IPS-15b (cell line): ENCODE measurements at regions not wholly inside any gene's neighbourhood (a gene's known extent, or its start where the extent isn't known, plus 50 kb on each side); places are given as distances from the start of the nearest gene placed in this dataset.
"Not testable (repeated sequence)": the region's sequence is repeated elsewhere in the genome, so short reads cannot be mapped to it uniquely, and the experiment has no call there.

Source experiments
- H3K27me3 ChIP-seq: one replicate; pipeline ENCODE4 v1.6.1; 2013; ENCODE audit warnings: low read length; ENCODE audit not compliant: control insufficient read depth, insufficient read depth
- H3K36me3 ChIP-seq: one replicate; pipeline ENCODE4 v1.6.1; 2013; ENCODE audit warnings: low read length; ENCODE audit not compliant: control insufficient read depth, insufficient read depth
- H3K4me1 ChIP-seq: one replicate; pipeline ENCODE4 v1.6.1; 2013; ENCODE audit warnings: mild to moderate bottlenecking, low read length; ENCODE audit not compliant: control insufficient read depth, insufficient read depth
- H3K4me3 ChIP-seq: one replicate; pipeline ENCODE4 v1.5.1; 2013; ENCODE audit warnings: low read depth, low read length
- H3K9ac ChIP-seq: one replicate; pipeline ENCODE4 v1.6.1; 2013; ENCODE audit warnings: low read depth, mild to moderate bottlenecking, low read length
- H3K9me3 ChIP-seq: one replicate; pipeline ENCODE4 v1.6.1; 2013; ENCODE audit warnings: mild to moderate bottlenecking, low read length; ENCODE audit not compliant: control insufficient read depth, insufficient read depth

DNA sequence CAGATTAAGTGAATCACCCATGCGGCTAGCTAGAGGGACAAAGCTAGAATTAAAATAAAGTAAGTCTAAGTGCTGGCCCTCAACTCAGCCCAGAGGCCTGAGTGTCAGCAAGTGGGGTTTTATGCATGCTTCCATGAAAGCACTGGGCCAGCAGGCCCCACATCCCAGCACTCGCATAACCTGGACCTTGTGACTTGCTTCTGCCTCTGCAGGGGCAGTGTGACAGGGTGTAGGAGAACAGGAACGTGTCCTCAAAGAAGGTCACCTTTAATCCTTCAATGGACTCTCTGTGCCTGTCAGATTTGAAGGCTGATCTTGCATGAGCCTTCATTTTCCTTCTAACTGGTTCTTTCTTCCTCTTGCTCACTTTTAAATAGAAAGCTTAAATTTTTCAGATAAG lies 183.4 kb downstream of the ALDH8A1 start:
- Histone ChIP-seq H3K36me3 (no peaks in the 10 kb centered on the region), H3K9me3 (no peaks in the 10 kb centered on the region), H3K27me3 (no peaks in the 10 kb centered on the region)

DNA sequence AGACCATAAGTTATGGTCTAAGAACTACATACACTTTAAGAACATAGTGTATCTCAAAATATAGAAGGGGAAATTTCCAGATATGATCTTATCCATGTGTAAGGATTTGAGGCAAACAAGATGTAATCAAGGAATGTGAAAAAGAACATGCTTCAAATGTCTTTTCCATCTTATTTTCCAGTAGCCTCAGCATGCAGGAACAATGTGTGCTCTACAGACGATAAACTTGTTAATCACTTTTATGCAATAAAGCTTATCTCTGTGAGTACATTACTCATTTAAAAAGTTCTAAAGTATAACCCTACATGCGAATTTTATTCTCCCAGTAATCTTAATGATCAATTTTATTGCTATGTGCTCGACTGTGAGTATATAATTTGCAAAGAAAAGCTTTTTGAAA lies 185.2 kb downstream of the ALDH8A1 start:
- no peak overlapping the region for H3K4me3 ChIP-seq
- H3K4me1 ChIP-seq = no peaks in the 10 kb centered on the region
- no peaks in the 10 kb centered on the region for H3K27me3 ChIP-seq
- H3K9me3 ChIP-seq = no peaks in the 10 kb centered on the region
- H3K36me3 ChIP-seq = no peaks in the 10 kb centered on the region
- no peak overlapping the region for H3K9ac ChIP-seq

More for the DNA sequence above, 183.4 kb downstream of the ALDH8A1 start:
- Histone ChIP-seq H3K4me3 (no peak overlapping the region), H3K9ac (no peak overlapping the region), H3K4me1 (no peaks in the 10 kb centered on the region)

DNA sequence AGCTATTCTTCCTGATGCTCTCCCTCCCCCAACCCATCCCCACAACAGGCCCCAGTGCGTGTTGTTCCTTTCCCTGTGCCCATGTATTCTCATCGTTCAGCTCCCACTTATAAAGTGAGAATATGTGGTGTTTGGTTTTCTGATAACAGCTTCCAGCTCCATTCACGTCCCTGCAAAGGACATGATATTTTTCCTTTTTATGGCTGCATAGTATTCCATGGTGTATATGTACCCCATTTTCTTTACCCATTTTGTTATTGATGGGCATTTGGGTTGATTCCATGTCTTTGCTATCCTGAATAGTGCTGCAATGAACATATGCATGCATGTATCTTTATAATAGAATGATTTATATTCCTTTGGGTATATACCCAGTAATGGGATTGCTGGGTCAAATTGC lies 186.3 kb downstream of the ALDH8A1 start:
- H3K4me3 ChIP-seq, H3K4me1 ChIP-seq, H3K36me3 ChIP-seq, H3K9ac ChIP-seq, H3K9me3 ChIP-seq, H3K27me3 ChIP-seq: not testable (repeated sequence)

DNA sequence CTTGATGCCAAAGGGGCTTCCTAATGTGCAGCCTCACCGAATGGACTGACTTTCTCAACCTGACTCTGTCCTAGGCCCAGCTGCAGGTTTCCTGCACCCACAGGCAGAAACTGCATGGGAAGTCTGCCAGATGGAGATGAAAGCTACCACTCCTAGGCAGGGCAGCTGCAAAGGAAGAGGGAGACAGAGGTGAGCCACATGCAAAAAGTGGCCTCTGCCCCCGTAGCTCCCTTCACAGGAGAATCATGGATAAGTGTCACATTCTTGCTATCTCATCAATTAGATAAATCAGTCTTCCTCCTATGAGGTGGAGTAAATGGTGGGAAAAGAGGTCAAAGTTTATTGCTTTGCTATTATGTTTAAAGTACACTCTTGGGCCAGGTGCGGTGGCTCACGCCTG lies 191.3 kb downstream of the ALDH8A1 start:
- Histone ChIP-seq H3K4me3 (no peak overlapping the region), H3K4me1 (peaks cover 3% of the 10 kb centered on the region), H3K27me3 (no peaks in the 10 kb centered on the region), H3K36me3 (no peaks in the 10 kb centered on the region), H3K9me3 (no peaks in the 10 kb centered on the region), H3K9ac (no peak overlapping the region)

DNA sequence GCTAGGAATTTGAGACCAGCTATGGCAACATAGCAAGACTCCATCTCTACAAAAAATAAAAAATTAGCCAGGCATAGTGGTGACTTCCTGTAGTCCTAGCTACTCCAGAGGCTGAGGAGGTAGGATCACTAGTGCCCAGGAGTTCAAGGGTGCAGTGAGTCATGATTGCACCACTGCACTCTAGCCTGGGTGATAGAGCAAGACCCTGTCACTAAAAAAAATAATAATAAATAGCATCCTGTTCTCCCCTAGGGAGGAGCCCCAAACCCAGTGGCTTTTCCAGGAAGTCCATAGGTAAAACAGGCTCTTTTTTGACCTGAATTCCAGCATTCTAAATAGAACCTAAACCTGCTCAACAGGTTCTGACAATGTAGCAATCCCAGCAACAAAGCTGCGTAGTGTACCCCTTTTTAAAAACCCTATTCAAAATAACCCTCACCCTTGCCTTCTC lies 192.0 kb downstream of the ALDH8A1 start:
- peaks cover 3% of the 10 kb centered on the region for H3K4me1 ChIP-seq
- no peaks in the 10 kb centered on the region for H3K36me3 ChIP-seq
- no peak overlapping the region for H3K4me3 ChIP-seq
- H3K9ac ChIP-seq = no peak overlapping the region
- no peaks in the 10 kb centered on the region for H3K9me3 ChIP-seq
- H3K27me3 ChIP-seq = no peaks in the 10 kb centered on the region

DNA sequence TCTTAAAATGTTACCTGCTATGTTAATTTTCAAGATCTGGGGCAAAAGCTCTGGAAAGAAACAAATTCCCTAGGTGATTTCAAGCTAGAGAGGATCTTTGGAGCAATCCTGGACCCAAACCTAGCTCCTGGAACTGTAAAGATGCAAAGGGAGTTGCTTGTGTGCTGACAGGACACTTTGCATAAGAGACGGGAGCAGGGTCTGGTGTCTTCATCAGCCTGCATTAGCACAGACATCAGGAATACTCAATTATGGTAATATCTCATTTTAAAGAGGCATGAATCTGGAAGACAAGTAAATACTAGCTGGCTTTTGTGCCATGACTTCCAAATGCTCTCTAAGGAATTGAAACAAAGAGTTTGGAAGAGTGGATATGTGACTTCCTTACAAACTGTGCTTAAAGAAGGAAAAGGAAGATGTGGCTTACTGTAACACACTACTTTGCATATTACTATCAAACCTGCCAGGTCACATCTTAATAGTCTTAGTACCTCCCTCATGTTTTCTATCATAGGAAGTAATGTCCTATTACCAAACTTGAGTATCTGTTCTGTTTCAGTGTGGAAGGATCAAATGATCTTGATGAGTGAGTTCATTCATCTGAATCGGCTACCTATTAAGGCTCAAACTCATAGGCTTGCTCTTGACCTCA lies 193.4 kb downstream of the ALDH8A1 start:
- Histone ChIP-seq H3K4me3 (no peak overlapping the region), H3K9me3 (no peaks in the 10 kb centered on the region), H3K9ac (no peak overlapping the region), H3K4me1 (peaks cover 3% of the 10 kb centered on the region), H3K27me3 (no peaks in the 10 kb centered on the region), H3K36me3 (no peaks in the 10 kb centered on the region)

DNA sequence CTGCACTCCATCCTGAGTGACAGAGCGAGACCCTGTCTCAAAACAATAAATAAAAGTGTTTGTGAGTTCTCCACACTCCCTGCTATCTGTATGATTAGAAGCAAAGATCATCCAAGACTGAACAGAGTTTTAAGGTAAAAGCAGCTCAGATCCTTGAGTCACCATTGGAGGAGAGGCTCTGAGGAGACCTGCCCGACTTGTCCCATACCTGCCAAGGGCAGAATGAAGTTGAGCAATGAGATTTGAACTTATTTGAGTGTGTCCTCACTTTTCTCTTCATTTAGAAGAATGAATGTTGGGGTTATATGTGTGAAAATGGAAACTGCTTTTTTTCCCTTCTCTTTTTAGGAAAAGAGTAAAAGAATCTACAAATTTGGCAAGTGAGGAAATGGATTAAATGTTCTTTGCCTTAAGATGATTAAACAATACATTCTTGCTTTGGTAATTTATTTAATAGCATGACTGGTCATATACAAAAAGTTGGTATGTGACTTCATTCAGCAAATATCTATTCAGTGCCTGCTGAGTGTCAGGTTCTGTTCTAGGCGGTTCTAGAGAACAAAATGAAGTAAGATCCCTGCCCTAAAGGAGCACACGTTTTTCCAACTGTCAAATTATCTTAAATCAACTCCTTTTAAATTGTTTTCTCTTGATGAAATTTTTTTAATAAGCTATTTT lies 195.7 kb downstream of the ALDH8A1 start:
- Histone ChIP-seq H3K4me3 (no peak overlapping the region), H3K27me3 (no peaks in the 10 kb centered on the region), H3K36me3 (no peaks in the 10 kb centered on the region), H3K9ac (no peak overlapping the region), H3K4me1 (peaks cover 3% of the 10 kb centered on the region), H3K9me3 (no peaks in the 10 kb centered on the region)

DNA sequence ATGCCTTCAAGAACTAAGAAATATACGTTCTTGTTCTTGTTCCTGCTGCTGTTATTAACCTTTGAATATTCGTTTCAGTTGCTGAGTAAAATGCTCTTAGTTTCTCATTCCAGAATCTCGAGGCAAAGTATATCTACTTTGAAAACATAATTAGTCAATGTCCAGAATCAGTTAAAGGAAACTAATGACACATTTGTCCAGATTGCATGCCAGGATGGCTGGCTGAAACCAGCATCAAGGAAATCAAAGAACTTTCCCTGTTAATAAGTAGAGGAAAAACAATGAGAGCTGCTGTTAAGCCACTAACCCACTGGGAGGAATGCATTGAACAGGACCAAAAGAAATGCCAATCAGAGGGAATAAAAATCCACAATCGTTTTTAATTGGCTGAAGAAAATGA lies 196.9 kb downstream of the ALDH8A1 start:
- Histone ChIP-seq H3K4me3 (no peak overlapping the region), H3K4me1 (peaks cover 3% of the 10 kb centered on the region), H3K27me3 (no peaks in the 10 kb centered on the region), H3K9ac (no peak overlapping the region), H3K9me3 (no peaks in the 10 kb centered on the region), H3K36me3 (no peaks in the 10 kb centered on the region)

DNA sequence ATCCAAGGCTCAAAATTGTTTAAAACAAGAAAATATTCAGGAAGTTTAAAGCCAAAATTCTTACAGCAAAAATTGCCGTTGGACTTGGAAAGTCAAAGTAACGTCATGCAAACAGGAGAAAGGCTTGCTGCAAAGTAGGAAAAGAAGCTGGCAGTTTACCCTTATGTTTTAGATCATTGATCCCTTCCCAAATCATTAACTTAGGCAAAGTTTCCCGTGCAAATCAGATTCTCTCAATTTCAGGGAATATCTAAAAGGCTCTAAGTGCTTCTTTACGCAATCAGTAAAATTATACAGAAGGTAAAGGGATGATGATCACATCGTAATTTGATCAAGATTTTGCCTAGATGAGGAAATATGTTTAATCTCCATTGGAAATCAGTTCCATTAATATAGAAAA lies 197.5 kb downstream of the ALDH8A1 start:
- no peaks in the 10 kb centered on the region for H3K36me3 ChIP-seq
- no peak overlapping the region for H3K4me3 ChIP-seq
- no peak overlapping the region for H3K9ac ChIP-seq
- H3K9me3 ChIP-seq = no peaks in the 10 kb centered on the region
- no peaks in the 10 kb centered on the region for H3K27me3 ChIP-seq
- H3K4me1 ChIP-seq = peaks cover 3% of the 10 kb centered on the region

DNA sequence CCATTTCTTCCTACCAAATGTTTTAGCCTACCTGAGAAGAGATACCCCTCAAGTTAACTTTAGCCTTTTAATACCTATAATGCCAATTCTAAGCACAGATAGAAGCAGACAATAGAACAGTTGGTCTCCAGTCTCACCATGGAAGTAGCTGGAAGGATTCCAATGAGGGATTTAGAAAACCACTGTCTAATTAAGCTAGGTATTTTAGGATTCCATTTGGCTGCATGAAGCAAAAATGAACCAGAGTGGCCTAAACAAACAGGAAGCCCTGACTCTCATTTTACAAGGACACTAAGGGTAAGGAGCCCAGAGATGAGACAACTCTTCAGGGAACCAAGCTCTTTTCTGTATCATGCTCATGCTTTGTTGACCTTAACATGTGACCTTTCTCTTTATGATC lies 199.2 kb downstream of the ALDH8A1 start:
- no peaks in the 10 kb centered on the region for H3K4me1 ChIP-seq

DNA sequence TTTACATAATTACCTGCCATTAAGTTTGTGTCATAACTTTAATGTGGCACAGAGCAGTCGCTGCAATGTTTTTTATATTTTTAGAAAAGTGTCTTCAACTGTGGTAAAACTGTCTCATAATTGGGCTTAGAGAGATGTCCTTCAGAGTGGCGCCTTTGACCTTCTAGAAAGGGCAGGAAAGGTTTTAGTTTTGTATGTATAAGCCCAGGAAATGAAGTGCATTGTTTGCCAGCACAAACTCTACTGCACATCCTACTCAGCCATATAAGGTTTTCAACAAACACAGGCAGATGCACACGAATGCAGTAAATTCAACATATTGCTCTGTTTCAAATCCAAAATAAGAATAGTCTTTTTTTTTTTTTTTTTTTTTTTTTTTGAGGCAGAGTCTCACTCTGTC lies 201.4 kb downstream of the ALDH8A1 start:
- H3K9me3 ChIP-seq = no peaks in the 10 kb centered on the region
- H3K36me3 ChIP-seq = no peaks in the 10 kb centered on the region
- no peak overlapping the region for H3K9ac ChIP-seq
- H3K27me3 ChIP-seq = no peaks in the 10 kb centered on the region
- H3K4me3 ChIP-seq = no peak overlapping the region
- H3K4me1 ChIP-seq = no peaks in the 10 kb centered on the region

More for the DNA sequence above, 199.2 kb downstream of the ALDH8A1 start:
- Histone ChIP-seq H3K9me3 (no peaks in the 10 kb centered on the region), H3K9ac (no peak overlapping the region), H3K36me3 (no peaks in the 10 kb centered on the region), H3K4me3 (no peak overlapping the region), H3K27me3 (no peaks in the 10 kb centered on the region)

DNA sequence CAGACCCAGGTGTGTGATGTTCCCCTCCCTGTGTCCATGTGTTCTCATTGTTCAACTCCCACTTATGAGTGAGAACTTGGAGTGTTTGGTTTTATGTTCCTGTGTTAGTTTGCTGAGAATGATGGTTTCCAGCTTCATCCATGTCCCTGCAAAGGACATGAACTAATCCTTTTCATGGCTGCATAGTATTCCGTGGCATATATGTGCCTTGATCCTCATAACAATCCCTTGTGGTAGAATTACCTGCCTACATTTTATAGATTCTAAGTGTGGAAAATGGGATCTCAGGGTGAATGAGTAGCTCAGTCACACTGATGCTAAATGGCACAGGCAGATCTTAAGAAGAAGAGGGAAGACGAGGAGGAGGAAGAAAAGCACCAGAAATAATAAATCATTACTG lies 202.7 kb downstream of the ALDH8A1 start:
- not testable (repeated sequence) for H3K27me3 ChIP-seq, H3K4me1 ChIP-seq, H3K9ac ChIP-seq, H3K9me3 ChIP-seq, H3K4me3 ChIP-seq, H3K36me3 ChIP-seq
